ENCODE measurements at regions not wholly inside any gene's neighbourhood (a gene's known extent, or its start where the extent isn't known, plus 50 kb on each side); places are given as distances from the start of the nearest gene placed in this dataset.

DNA sequence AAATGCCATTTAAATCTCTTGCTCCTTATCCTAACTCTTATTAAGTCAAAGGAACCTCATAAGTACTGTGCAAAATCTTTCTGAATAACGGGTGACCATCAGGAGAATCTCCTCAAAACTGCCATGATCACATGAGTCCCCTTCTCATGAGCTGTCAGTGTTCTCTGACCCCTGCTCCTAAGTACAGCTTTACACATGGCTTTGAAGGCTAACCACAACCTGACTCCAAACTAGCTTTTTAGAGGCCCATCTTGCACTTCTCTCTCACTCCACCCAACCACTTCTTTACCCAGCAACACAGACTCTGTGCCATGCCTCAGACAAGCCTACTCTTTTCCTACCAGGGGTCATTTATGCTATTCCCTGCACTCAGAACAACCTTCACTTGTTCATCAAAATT is 253.8 kb downstream of the GPD2 start:
- peaks cover 0 to 3% (median 0%) of the 10 kb centered on the region in 4 donors for H3K9me3 ChIP-seq
- H3K27ac ChIP-seq: no peak overlapping the region
- H3K27me3 ChIP-seq: no peaks in the 10 kb centered on the region
- no peak for TF ChIP-seq POLR2AphosphoS5 (IDR thresholded peaks at IDR 0.05)
- TF ChIP-seq, protein P1, sequence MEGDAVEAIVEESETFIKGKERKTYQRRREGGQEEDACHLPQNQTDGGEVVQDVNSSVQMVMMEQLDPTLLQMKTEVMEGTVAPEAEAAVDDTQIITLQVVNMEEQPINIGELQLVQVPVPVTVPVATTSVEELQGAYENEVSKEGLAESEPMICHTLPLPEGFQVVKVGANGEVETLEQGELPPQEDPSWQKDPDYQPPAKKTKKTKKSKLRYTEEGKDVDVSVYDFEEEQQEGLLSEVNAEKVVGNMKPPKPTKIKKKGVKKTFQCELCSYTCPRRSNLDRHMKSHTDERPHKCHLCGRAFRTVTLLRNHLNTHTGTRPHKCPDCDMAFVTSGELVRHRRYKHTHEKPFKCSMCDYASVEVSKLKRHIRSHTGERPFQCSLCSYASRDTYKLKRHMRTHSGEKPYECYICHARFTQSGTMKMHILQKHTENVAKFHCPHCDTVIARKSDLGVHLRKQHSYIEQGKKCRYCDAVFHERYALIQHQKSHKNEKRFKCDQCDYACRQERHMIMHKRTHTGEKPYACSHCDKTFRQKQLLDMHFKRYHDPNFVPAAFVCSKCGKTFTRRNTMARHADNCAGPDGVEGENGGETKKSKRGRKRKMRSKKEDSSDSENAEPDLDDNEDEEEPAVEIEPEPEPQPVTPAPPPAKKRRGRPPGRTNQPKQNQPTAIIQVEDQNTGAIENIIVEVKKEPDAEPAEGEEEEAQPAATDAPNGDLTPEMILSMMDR (IDR thresholded peaks at IDR 0.05): no peak
- no peak for DNase-seq
- no peaks in the 10 kb centered on the region for H3K36me3 ChIP-seq
- no peak for ATAC-seq (ENCODE audit: low FRiP score in 2 of 2)
- 67 to 70% methylated on average over 1 of the region's 1 CpG for WGBS, 2 donors
- H3K4me3 ChIP-seq: no peak overlapping the region
- H3K4me1 ChIP-seq: no peaks in the 10 kb centered on the region

DNA sequence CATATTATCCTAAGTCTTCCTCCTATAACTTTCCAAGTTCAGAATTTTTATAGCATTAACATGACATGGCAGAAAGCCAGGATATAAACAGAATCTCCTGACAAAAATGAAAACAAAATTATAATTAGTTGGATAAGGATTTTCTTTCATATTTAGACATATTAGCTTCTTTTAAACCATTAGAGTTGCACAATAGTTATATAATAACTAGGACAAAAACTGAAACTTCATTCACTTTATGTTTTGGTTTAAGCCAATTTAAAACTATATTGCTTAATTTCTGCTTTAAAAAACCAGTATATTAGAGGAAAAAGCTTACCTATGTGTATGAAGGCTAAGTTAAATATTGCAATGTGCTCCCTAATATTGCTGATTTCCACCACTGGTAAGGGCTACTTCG is 254.8 kb downstream of the GPD2 start:
- ATAC-seq (ENCODE audit: low FRiP score in 2 of 2): no peak

DNA sequence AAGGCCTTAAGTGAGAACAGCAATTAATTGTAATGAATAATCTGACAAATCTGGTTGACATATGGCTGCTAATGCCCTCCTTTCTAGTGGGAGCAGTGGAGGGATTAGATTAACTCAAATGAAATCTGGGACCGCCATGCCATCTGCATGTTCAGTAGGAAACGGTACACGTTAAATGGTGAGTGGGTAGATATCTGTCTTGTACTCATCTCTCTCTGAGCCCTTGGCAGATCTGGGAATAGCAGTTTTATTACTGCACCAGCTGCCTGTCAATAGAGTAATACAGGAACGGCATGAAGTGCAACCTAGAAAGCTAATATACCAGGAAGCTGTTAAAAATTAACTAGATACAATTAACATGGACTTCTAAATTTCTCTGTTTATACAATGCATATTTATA is 258.8 kb downstream of the GPD2 start:
- ATAC-seq (ENCODE audit: low FRiP score in 2 of 2): no peak
- H3K36me3 ChIP-seq: no peaks in the 10 kb centered on the region
- TF ChIP-seq POLR2A (IDR thresholded peaks at IDR 0.05) (no peak), POLR2AphosphoS5 (IDR thresholded peaks at IDR 0.05) (no peak), EP300 (IDR thresholded peaks at IDR 0.05) (no peak)
- TF ChIP-seq, protein P1 (IDR thresholded peaks at IDR 0.05): no peak
- H3K27me3 ChIP-seq: no peaks in the 10 kb centered on the region
- no peak overlapping the region for H3K4me3 ChIP-seq
- 87 to 90% methylated on average over 4 of the region's 4 CpGs for WGBS, 2 donors
- H3K4me1 ChIP-seq: no peaks in the 10 kb centered on the region
- H3K27ac ChIP-seq: no peak overlapping the region
- no peak for DNase-seq
- no peaks in the 10 kb centered on the region for H3K9me3 ChIP-seq

More for the DNA sequence above, 254.8 kb downstream of the GPD2 start:
- no peak for DNase-seq
- Histone ChIP-seq H3K9me3 (peaks cover 0 to 3% (median 0%) of the 10 kb centered on the region in 4 donors), H3K27ac (no peak overlapping the region), H3K27me3 (no peaks in the 10 kb centered on the region), H3K36me3 (no peaks in the 10 kb centered on the region), H3K4me1 (no peaks in the 10 kb centered on the region), H3K4me3 (no peak overlapping the region)
- TF ChIP-seq POLR2A (IDR thresholded peaks at IDR 0.05) (no peak), POLR2AphosphoS5 (IDR thresholded peaks at IDR 0.05) (no peak), EP300 (IDR thresholded peaks at IDR 0.05) (no peak)
- TF ChIP-seq, protein P1 (IDR thresholded peaks at IDR 0.05): no peak
- 60 to 63% methylated on average over 1 of the region's 1 CpG for WGBS, 2 donors

DNA sequence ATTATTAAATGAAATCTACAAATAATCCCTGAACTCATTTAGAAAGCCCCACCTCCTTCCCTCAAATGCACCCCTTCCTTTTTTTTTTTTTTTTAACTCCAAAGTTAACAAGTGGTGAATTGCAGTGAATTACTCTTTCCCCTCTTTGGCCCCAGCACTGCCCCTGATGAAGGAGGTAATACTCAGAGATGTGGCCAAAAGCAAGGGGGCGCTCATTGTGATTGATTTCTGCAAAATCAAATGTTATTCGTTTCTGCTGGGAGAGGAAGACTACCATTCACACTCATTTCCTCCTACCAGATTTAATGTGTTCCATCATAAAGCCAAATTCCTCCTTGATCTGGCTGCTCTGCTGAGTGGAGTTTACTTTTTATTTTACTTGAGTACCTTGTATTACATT is 259.4 kb downstream of the GPD2 start:
- no peaks in the 10 kb centered on the region for H3K36me3 ChIP-seq
- no peak overlapping the region for H3K27ac ChIP-seq
- no peaks in the 10 kb centered on the region for H3K9me3 ChIP-seq
- no peaks in the 10 kb centered on the region for H3K27me3 ChIP-seq
- H3K4me1 ChIP-seq: no peaks in the 10 kb centered on the region
- no peak overlapping the region for H3K4me3 ChIP-seq
- WGBS, 2 donors: 60 to 71% methylated on average over 2 of the region's 2 CpGs
- DNase-seq (no peak), ATAC-seq (ENCODE audit: low FRiP score in 2 of 2) (no peak)
- TF ChIP-seq POLR2AphosphoS5 (IDR thresholded peaks at IDR 0.05) (no peak), POLR2A (IDR thresholded peaks at IDR 0.05) (no peak), EP300 (IDR thresholded peaks at IDR 0.05) (no peak)
- TF ChIP-seq, protein P1 (IDR thresholded peaks at IDR 0.05): no peak

DNA sequence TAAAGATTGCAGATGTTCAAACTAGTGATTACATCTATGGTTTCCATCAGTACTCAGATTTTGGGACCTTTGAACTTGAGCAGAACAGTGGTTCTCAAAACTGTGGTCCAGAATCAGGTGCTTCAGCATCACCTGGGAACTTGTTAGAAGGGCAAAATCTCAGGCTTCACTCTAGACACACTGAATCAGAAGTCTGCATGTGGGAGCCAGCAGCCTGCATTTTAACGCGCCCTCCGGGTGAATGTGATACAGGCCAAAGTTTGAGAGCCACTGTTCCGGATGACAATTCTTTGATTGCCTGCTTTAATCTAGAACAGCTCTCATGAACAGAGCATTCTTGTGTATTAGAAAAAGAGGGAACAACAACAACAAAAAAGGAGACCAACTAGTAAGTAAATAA is 261.7 kb downstream of the GPD2 start:
- Histone ChIP-seq H3K4me1 (no peaks in the 10 kb centered on the region), H3K9me3 (no peaks in the 10 kb centered on the region), H3K27me3 (no peaks in the 10 kb centered on the region), H3K36me3 (no peaks in the 10 kb centered on the region), H3K27ac (no peak overlapping the region), H3K4me3 (no peak overlapping the region)
- TF ChIP-seq EP300 (IDR thresholded peaks at IDR 0.05) (no peak), POLR2AphosphoS5 (IDR thresholded peaks at IDR 0.05) (no peak), POLR2A (IDR thresholded peaks at IDR 0.05) (no peak)
- TF ChIP-seq, protein P1 (IDR thresholded peaks at IDR 0.05): no peak
- DNase-seq: no peak
- 90 to 95% methylated on average over 4 of the region's 4 CpGs for WGBS, 2 donors
- ATAC-seq (ENCODE audit: low FRiP score in 2 of 2): no peak
